ENCODE measurements at regions not wholly inside any gene's neighbourhood (a gene's known extent, or its start where the extent isn't known, plus 50 kb on each side); places are given as distances from the start of the nearest gene placed in this dataset.

DNA sequence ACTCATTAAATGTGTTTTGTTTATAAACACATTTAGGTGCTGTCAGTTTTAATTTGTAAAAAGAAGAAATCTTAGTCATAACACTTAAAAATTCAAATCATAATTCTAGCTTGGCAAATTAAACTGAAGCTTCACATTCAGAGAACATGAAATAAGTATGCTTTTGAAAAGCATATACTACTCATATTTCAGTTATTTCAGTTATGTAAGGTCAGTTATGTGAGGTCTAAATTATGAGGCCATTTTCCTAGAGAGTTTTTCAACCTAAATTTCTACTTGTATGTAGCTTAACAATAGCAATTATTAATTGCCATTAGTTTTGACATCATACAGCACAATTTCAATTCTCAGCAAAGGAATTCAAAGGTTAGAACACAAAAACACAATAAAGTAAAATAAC, 465.0 kb downstream of the PLOD2 start:
- TF ChIP-seq, protein P1, sequence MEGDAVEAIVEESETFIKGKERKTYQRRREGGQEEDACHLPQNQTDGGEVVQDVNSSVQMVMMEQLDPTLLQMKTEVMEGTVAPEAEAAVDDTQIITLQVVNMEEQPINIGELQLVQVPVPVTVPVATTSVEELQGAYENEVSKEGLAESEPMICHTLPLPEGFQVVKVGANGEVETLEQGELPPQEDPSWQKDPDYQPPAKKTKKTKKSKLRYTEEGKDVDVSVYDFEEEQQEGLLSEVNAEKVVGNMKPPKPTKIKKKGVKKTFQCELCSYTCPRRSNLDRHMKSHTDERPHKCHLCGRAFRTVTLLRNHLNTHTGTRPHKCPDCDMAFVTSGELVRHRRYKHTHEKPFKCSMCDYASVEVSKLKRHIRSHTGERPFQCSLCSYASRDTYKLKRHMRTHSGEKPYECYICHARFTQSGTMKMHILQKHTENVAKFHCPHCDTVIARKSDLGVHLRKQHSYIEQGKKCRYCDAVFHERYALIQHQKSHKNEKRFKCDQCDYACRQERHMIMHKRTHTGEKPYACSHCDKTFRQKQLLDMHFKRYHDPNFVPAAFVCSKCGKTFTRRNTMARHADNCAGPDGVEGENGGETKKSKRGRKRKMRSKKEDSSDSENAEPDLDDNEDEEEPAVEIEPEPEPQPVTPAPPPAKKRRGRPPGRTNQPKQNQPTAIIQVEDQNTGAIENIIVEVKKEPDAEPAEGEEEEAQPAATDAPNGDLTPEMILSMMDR (conservative IDR thresholded peaks at IDR 0.05; ENCODE audit: low read depth in 2 of 2), result no peak
- TF ChIP-seq POLR2AphosphoS5 (IDR thresholded peaks at IDR 0.05; ENCODE audit: low read depth) (no peak), EZH2phosphoT487 (IDR thresholded peaks at IDR 0.05; ENCODE audit: unreplicated experiment) (no peak), REST (IDR thresholded peaks at IDR 0.05; ENCODE audit: unreplicated experiment) (no peak), CREB1 (CRISPR knock-in tag; IDR thresholded peaks at IDR 0.05; ENCODE audit: low read depth) (no peak), JUNB (IDR thresholded peaks at IDR 0.05; ENCODE audit: unreplicated experiment) (no peak), EZH2 (IDR thresholded peaks at IDR 0.05; ENCODE audit: low read depth, unreplicated experiment) (no peak), ZNF114 (CRISPR knock-in tag; IDR thresholded peaks at IDR 0.05) (no peak), NANOG (IDR thresholded peaks at IDR 0.05; ENCODE audit: borderline replicate concordance) (no peak), ZNF331 (CRISPR knock-in tag; IDR thresholded peaks at IDR 0.05; ENCODE audit: low read depth) (no peak)
- TF ChIP-seq, protein P2, sequence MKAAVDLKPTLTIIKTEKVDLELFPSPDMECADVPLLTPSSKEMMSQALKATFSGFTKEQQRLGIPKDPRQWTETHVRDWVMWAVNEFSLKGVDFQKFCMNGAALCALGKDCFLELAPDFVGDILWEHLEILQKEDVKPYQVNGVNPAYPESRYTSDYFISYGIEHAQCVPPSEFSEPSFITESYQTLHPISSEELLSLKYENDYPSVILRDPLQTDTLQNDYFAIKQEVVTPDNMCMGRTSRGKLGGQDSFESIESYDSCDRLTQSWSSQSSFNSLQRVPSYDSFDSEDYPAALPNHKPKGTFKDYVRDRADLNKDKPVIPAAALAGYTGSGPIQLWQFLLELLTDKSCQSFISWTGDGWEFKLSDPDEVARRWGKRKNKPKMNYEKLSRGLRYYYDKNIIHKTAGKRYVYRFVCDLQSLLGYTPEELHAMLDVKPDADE (IDR thresholded peaks at IDR 0.05), result no peak
